Ovary (tissue), 3 donors: ENCODE measurements at regions not wholly inside any gene's neighbourhood (a gene's known extent, or its start where the extent isn't known, plus 50 kb on each side); places are given as distances from the start of the nearest gene placed in this dataset.

ENCODE experiments used
- EP300 ChIP-seq: sonication (generic); formaldehyde crosslinking; IDR thresholded peaks from one replicate; pipeline ENCODE4 v1.6.1; 2017; ENCODE audit warnings: antibody characterized with exemption
- POLR2A ChIP-seq: fragments of 450-650 bp; IDR thresholded peaks from one replicate; pipeline ENCODE4 v1.6.1; 2017; ENCODE audit warnings: antibody characterized with exemption, mild to moderate bottlenecking, moderate library complexity
- TF ChIP-seq, protein P1 (sequence below), 3 donors: fragments of 450-650 bp in 2 of 3; fragments of 200-600 bp in 1 of 3; IDR thresholded peaks; one replicate each; pipeline versions ENCODE4 v1.5.1 to v1.8.0; 2016 to 2022; ENCODE audit warnings: antibody characterized with exemption in 3 of 3, mild to moderate bottlenecking in 1 of 3
- donor health status: DM: no; HTN: no; CAD: no.

DNA sequence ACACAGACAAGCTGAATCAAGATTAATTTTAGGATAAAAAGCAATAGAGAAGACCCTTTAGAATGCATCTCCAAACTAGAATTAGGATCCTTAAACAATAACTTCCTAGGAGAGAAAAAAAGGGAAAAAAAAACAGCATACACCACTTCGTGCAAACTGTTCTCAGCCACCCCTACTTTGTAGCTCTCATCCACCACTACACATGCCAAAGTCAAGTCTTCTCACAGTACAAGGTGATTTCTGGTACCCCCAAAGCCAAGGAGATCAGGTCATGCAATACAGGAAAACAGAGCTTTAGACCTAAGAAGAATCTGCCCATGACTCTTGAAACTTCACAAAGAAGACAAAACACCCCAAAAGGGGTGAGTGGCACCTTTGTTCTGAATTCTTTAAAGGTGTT, 166.9 kb downstream of the SUCNR1 start:
- TF ChIP-seq POLR2A = no peak
- TF ChIP-seq, protein P1, sequence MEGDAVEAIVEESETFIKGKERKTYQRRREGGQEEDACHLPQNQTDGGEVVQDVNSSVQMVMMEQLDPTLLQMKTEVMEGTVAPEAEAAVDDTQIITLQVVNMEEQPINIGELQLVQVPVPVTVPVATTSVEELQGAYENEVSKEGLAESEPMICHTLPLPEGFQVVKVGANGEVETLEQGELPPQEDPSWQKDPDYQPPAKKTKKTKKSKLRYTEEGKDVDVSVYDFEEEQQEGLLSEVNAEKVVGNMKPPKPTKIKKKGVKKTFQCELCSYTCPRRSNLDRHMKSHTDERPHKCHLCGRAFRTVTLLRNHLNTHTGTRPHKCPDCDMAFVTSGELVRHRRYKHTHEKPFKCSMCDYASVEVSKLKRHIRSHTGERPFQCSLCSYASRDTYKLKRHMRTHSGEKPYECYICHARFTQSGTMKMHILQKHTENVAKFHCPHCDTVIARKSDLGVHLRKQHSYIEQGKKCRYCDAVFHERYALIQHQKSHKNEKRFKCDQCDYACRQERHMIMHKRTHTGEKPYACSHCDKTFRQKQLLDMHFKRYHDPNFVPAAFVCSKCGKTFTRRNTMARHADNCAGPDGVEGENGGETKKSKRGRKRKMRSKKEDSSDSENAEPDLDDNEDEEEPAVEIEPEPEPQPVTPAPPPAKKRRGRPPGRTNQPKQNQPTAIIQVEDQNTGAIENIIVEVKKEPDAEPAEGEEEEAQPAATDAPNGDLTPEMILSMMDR (IDR thresholded peaks at IDR 0.05) = no peak
- TF ChIP-seq EP300 = no peak
